RWPE1 (cell line): ENCODE measurements at regions not wholly inside any gene's neighbourhood (a gene's known extent, or its start where the extent isn't known, plus 50 kb on each side); places are given as distances from the start of the nearest gene placed in this dataset.
A peak's percentile ranks its signal among the peaks of the same experiment; 100 is the strongest.
"Not testable (repeated sequence)": the region's sequence is repeated elsewhere in the genome, so short reads cannot be mapped to it uniquely, and the experiment has no call there.

ENCODE experiments used
- CTCF ChIA-PET: fragments of 350-600 bp; sonication (Branson Sonifier 250); formaldehyde crosslinking; extraction: SDS; loops from one replicate; lab custom pipeline; 2021; lab: Yijun Ruan, JAX
- POLR2A ChIA-PET: fragments of 400-600 bp; formaldehyde crosslinking; extraction: SDS; loops from one replicate; lab custom pipeline; 2020; ENCODE audit warnings: antibody characterized with exemption; ENCODE audit not compliant: low non-redundant PET; lab: Yijun Ruan, JAX
- DNase-seq: peaks from one replicate; pipeline ENCODE4 v3.0.0; 2012; ENCODE audit warnings: low spot score
- H3K27ac ChIP-seq: fragments of 450-650 bp; 2 replicates; pipeline ENCODE4 v1.5.1; 2017
- TF ChIP-seq, protein P1 (sequence below): fragments of 450-650 bp; conservative IDR thresholded peaks from 2 replicates; pipeline ENCODE4 v1.5.1; 2017; ENCODE audit warnings: low read depth, mild to moderate bottlenecking

DNA sequence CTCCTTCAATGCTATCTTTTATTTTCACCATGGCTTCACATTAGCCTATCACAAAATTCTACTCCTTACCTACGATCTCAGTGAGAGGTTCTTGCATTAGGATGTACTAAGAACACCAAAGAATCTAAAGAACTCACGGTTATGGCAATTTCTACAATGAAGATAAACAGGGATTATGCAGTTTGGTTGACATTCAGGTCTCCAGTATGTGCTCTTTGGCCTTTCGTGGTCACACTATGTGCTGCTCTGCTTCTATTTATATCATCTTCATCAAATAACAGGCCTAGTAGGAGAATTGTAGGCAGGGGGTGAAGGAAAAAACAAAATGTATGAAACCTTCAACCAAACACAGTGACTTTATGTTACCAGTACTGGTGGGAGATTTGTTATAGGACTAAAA is 194.0 kb upstream of the SAMSN1 start:
- CTCF ChIA-PET, result no interaction called here
- no peak for DNase-seq
- TF ChIP-seq, protein P1, sequence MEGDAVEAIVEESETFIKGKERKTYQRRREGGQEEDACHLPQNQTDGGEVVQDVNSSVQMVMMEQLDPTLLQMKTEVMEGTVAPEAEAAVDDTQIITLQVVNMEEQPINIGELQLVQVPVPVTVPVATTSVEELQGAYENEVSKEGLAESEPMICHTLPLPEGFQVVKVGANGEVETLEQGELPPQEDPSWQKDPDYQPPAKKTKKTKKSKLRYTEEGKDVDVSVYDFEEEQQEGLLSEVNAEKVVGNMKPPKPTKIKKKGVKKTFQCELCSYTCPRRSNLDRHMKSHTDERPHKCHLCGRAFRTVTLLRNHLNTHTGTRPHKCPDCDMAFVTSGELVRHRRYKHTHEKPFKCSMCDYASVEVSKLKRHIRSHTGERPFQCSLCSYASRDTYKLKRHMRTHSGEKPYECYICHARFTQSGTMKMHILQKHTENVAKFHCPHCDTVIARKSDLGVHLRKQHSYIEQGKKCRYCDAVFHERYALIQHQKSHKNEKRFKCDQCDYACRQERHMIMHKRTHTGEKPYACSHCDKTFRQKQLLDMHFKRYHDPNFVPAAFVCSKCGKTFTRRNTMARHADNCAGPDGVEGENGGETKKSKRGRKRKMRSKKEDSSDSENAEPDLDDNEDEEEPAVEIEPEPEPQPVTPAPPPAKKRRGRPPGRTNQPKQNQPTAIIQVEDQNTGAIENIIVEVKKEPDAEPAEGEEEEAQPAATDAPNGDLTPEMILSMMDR, result no peak
- H3K27ac ChIP-seq, result no peak overlapping the region
- POLR2A ChIA-PET, result no interaction called here

DNA sequence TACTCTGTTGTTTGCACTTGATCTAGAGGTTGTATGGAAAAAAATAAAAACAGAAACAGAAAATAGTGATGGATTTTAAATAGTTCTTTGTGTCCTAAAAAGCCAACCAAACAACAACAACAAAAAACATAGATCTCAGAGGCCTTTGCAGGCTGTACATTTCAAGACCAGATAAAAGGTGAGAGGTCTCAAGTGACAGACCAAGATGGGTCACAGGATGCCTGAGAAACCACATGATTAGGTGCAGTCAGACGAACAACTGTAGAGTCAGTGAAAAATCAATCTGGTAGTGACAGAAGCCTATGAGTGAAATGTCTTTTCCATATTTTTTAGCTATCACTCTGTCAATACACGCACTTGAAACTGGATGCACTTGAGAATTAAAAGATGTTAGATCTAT is 193.5 kb upstream of the SAMSN1 start:
- ChIA-PET CTCF (no interaction called here), POLR2A (no interaction called here)
- TF ChIP-seq, protein P1, result no peak
- no peak overlapping the region for H3K27ac ChIP-seq
- no peak for DNase-seq

DNA sequence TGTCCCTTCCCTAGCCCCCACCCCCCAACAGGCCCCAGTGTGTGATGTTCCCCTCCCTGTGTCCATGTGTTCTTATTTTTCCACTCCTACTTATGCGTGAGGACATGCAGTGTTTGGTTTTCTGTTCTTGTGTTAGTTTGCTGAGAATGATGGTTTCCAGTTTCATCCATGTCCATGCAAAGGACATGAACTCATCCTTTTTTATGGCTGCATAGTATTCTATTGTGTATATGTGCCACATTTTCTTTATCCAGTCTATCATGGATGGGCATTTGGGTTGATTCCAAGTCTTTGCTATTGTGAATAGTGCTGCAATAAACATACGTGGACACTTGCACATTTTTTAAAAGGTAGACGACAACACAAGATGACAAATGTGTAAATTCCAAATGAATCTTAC is 192.5 kb upstream of the SAMSN1 start:
- CTCF ChIA-PET, result interaction anchor here (0.6 to 1.1 kb wide), 5 partner anchors 10 to 333 kb away, joined by 3 to 9 read pairs (median 3); no protein-coding TSS in a partner anchor
- DNase-seq, POLR2A ChIA-PET: not testable (repeated sequence)

DNA sequence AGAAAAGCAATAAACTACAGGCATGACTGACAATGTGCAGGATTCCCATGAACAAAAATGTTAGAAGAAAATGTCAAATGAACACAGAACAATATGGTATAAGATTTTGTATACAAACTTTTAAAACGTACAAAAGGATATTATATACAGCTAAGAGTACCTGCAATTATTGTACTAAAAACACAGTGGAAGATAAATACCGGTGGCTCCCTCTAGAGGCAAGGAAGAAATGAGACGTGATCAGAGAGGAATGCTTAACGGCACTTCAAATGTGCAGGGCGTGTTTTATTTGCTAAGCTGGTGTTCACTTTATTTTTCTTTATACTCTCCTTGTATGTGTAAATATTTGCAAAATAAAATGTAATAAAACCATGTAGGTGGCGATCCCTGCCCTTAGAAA is 191.8 kb upstream of the SAMSN1 start:
- POLR2A ChIA-PET, result no interaction called here
- peak; percentile 23 for DNase-seq
- no peak overlapping the region for H3K27ac ChIP-seq
- CTCF ChIA-PET, result interaction anchor here (0.6 to 1.1 kb wide), 9 partner anchors 10 to 431 kb away, joined by 3 to 9 read pairs (median 3); no protein-coding TSS in a partner anchor
- TF ChIP-seq, protein P1, result peak; percentile 59

More for the DNA sequence above, 192.5 kb upstream of the SAMSN1 start:
- not testable (repeated sequence) for H3K27ac ChIP-seq

DNA sequence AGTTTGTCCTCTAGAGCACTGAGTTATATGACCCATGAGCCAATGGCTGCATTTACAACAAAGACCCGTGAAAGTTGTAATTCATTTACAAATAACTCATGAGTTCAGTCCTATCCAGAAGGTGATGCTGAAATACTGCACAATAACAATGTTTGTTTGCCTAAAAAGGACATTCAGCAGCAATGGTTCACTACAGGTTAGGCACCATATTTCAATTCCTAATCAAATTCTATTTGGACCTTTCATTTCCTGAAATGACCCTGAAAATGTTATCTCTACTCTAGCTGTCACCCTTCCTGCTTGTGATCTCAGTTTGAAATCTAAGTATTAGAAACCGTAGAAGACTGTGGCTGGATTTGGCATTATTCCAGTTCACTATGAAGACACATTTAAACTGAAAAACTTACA is 191.2 kb upstream of the SAMSN1 start:
- no peak overlapping the region for H3K27ac ChIP-seq
- ChIA-PET POLR2A (no interaction called here), CTCF (interaction anchor here (0.6 to 1.1 kb wide), 8 partner anchors 9 to 431 kb away, joined by 3 to 9 read pairs (median 4); no protein-coding TSS in a partner anchor)
- DNase-seq, result no peak
- TF ChIP-seq, protein P1, result no peak

DNA sequence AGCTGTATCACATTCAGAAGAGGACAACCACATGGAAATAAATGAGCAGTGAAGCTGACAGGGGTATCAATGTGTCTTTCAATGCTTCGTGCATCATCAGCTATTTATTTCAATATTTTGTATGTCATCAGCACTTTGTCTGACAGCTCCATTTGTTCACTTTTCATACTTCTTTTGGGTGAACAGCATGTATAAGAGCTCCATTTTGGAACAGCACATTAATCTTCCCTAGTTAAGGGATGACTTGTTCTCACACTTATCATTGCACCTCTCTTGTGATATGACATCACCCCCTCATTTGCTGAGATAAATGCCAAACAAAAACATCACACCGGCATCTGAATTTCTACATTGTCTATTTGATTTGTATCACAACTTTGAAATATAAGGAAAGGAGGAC is 190.6 kb upstream of the SAMSN1 start:
- no peak overlapping the region for H3K27ac ChIP-seq
- ChIA-PET CTCF (interaction anchor here (0.7 to 1.1 kb wide), 3 partner anchors 71 to 857 kb away, joined by 3 to 5 read pairs (median 3); no protein-coding TSS in a partner anchor), POLR2A (no interaction called here)
- TF ChIP-seq, protein P1, result no peak
- DNase-seq, result no peak

DNA sequence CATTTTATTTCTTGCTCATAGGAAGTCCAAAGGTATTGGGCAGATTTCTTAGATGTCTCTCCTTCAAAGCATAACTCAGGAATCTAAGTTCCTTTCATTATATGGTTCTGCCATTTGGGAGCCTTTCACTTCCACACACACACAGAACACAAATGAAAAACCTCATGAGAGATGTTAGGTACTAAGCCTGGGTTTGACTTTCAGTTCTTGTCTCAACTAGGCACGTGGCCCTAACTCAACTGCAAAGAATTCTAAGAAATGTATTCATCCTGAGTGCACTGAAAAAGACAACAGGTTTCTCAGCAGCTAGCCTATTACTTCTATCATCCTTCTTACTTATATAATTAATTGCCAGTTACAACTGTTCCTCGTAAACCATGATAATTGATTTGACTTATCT is 190.0 kb upstream of the SAMSN1 start:
- TF ChIP-seq, protein P1, result no peak
- POLR2A ChIA-PET, result no interaction called here
- DNase-seq, result no peak
- H3K27ac ChIP-seq, result no peak overlapping the region
- CTCF ChIA-PET, result interaction anchor here (0.7 to 0.9 kb wide), 2 partner anchors 332 to 857 kb away, joined by 3 to 5 read pairs; no protein-coding TSS in a partner anchor
